Stimulated activated CD4-positive, alpha-beta T cell treated with anti-CD3 and anti-CD28 coated beads, Interleukin-4, amount 100 ng/mL, for 24 hours (primary cell): ENCODE measurements at regions not wholly inside any gene's neighbourhood (a gene's known extent, or its start where the extent isn't known, plus 50 kb on each side); places are given as distances from the start of the nearest gene placed in this dataset.

Experiments used
- DNase-seq: peaks from one replicate; pipeline ENCODE4 v3.0.0-alpha.2; 2020

GRCh38 chr2:54360055-54360792, 95.9 kb upstream of the SPTBN1 start:
- no peak for DNase-seq

- DNase-seq = no peak
Observed at GRCh38 chr2:54364409-54364808, 91.7 kb upstream of the SPTBN1 start.

- no peak for DNase-seq
Observed at GRCh38 chr2:54365661-54366060, 90.5 kb upstream of the SPTBN1 start.

- DNase-seq = no peak
Observed at GRCh38 chr2:54366487-54367280, 89.4 kb upstream of the SPTBN1 start.

- no peak for DNase-seq
Observed at GRCh38 chr2:54370405-54371104, 85.6 kb upstream of the SPTBN1 start.

- DNase-seq = no peak
Observed at GRCh38 chr2:54371460-54372065, 84.6 kb upstream of the SPTBN1 start.

GRCh38 chr2:54372361-54372760, 83.8 kb upstream of the SPTBN1 start:
- no peak for DNase-seq

- DNase-seq = no peak
Observed at GRCh38 chr2:54373855-54374254, 82.3 kb upstream of the SPTBN1 start.

GRCh38 chr2:54374591-54375364, 81.3 kb upstream of the SPTBN1 start:
- DNase-seq = no peak

- no peak for DNase-seq
Observed at GRCh38 chr2:54377451-54377850, 78.7 kb upstream of the SPTBN1 start.

GRCh38 chr2:54377901-54378493, 78.1 kb upstream of the SPTBN1 start:
- no peak for DNase-seq

GRCh38 chr2:54380670-54381069, 75.5 kb upstream of the SPTBN1 start:
- DNase-seq = no peak

GRCh38 chr2:54381293-54381692, 74.8 kb upstream of the SPTBN1 start:
- DNase-seq = no peak

- DNase-seq = no peak
Observed at GRCh38 chr2:54382601-54383000, 73.5 kb upstream of the SPTBN1 start.

GRCh38 chr2:54384301-54385203, 71.6 kb upstream of the SPTBN1 start:
- no peak for DNase-seq

GRCh38 chr2:54385271-54385670, 70.9 kb upstream of the SPTBN1 start:
- DNase-seq = no peak

- no peak for DNase-seq
Observed at GRCh38 chr2:54386585-54386984, 69.5 kb upstream of the SPTBN1 start.

GRCh38 chr2:54387059-54387991, 68.8 kb upstream of the SPTBN1 start:
- no peak for DNase-seq

GRCh38 chr2:54388076-54388475, 68.1 kb upstream of the SPTBN1 start:
- no peak for DNase-seq
